Superior temporal gyrus (tissue), 1 donor: ENCODE measurements at regions not wholly inside any gene's neighbourhood (a gene's known extent, or its start where the extent isn't known, plus 50 kb on each side); places are given as distances from the start of the nearest gene placed in this dataset.

Experiments used
- DNase-seq: peaks from one replicate; pipeline ENCODE4 v3.0.0-alpha.2; 2016; ENCODE audit errors: extremely low spot score

GRCh38 chr5:38718771-38719391 is 126.9 kb upstream of the OSMR start:
- DNase-seq = peak; percentile 59

- DNase-seq = no peak
Observed at GRCh38 chr5:38719403-38719802, 126.4 kb upstream of the OSMR start.

GRCh38 chr5:38719916-38720315 is 125.9 kb upstream of the OSMR start:
- peak; percentile 57 for DNase-seq

- no peak for DNase-seq
Observed at GRCh38 chr5:38720554-38721361, 125.1 kb upstream of the OSMR start.

GRCh38 chr5:38722918-38723317 is 122.9 kb upstream of the OSMR start:
- DNase-seq = no peak

- DNase-seq = no peak
Observed at GRCh38 chr5:38723426-38723825, 122.4 kb upstream of the OSMR start.

- DNase-seq = no peak
Observed at GRCh38 chr5:38724301-38725030, 121.3 kb upstream of the OSMR start.

GRCh38 chr5:38725371-38725865 is 120.4 kb upstream of the OSMR start:
- DNase-seq = peak; percentile 72

GRCh38 chr5:38726279-38726678 is 119.5 kb upstream of the OSMR start:
- DNase-seq = no peak

GRCh38 chr5:38728029-38728428 is 117.8 kb upstream of the OSMR start:
- no peak for DNase-seq

- no peak for DNase-seq
Observed at GRCh38 chr5:38731461-38731860, 114.4 kb upstream of the OSMR start.

- no peak for DNase-seq
Observed at GRCh38 chr5:38734353-38734752, 111.5 kb upstream of the OSMR start.

GRCh38 chr5:38736089-38736488 is 109.7 kb upstream of the OSMR start:
- DNase-seq = no peak

GRCh38 chr5:38737976-38738375 is 107.8 kb upstream of the OSMR start:
- DNase-seq = no peak

GRCh38 chr5:38739011-38739704 is 106.7 kb upstream of the OSMR start:
- DNase-seq = no peak

GRCh38 chr5:38739705-38740045 is 106.1 kb upstream of the OSMR start:
- DNase-seq = no peak

- DNase-seq = no peak
Observed at GRCh38 chr5:38742821-38743220, 103.0 kb upstream of the OSMR start.

GRCh38 chr5:38743562-38743961 is 102.2 kb upstream of the OSMR start:
- DNase-seq = no peak

GRCh38 chr5:38745836-38746732 is 99.7 kb upstream of the OSMR start:
- DNase-seq = peak; percentile 90

GRCh38 chr5:38749861-38750260 is 96.0 kb upstream of the OSMR start:
- no peak for DNase-seq

GRCh38 chr5:38751103-38751502 is 94.7 kb upstream of the OSMR start:
- DNase-seq = no peak
